SK-N-SH treated with all-trans-retinoic acid at 6 μM for 48 hours (cell line): ENCODE measurements at regions not wholly inside any gene's neighbourhood (a gene's known extent, or its start where the extent isn't known, plus 50 kb on each side); places are given as distances from the start of the nearest gene placed in this dataset.

Experiments used
- ATAC-seq: fragments of 200-7000 bp; cut with Tn5 transposase; 3 replicates; pipeline ENCODE4 v1.9.1; 2020; ENCODE audit warnings: mild to moderate bottlenecking, moderate library complexity
- BACH2 ChIP-seq: fragments of 250-450 bp; sonication (Bioruptor Pico); IDR thresholded peaks from 2 replicates; pipeline ENCODE4 v1.9.0; 2021; ENCODE audit warnings: mild to moderate bottlenecking, borderline replicate concordance
- CSDC2 ChIP-seq: fragments of 250-450 bp; sonication (Bioruptor Pico); IDR thresholded peaks from 2 replicates; pipeline ENCODE4 v1.5.0; 2020; ENCODE audit warnings: mild to moderate bottlenecking, moderate library complexity
- ESRRG ChIP-seq: fragments of 250-450 bp; sonication (Bioruptor Pico); IDR thresholded peaks from 2 replicates; pipeline ENCODE4 v1.6.1; 2021; ENCODE audit warnings: mild to moderate bottlenecking
- GLIS3 ChIP-seq: fragments of 250-450 bp; sonication (Bioruptor Pico); IDR thresholded peaks from 2 replicates; pipeline ENCODE4 v1.5.0; 2020; ENCODE audit warnings: mild to moderate bottlenecking, moderate library complexity
- ISL1 ChIP-seq: fragments of 250-450 bp; sonication (Bioruptor Pico); IDR thresholded peaks from 2 replicates; pipeline ENCODE4 v2.1.2; 2022; ENCODE audit warnings: mild to moderate bottlenecking, moderate library complexity
- OSR1 ChIP-seq: fragments of 250-450 bp; sonication (Bioruptor Pico); IDR thresholded peaks from 2 replicates; pipeline ENCODE4 v1.8.0; 2022; ENCODE audit warnings: moderate library complexity, mild to moderate bottlenecking, inconsistent platforms
- PPARA ChIP-seq: fragments of 250-450 bp; sonication (Bioruptor Pico); IDR thresholded peaks from 2 replicates; pipeline ENCODE4 v1.5.0; 2020; ENCODE audit warnings: mild to moderate bottlenecking, borderline replicate concordance
- RARB ChIP-seq: fragments of 250-450 bp; sonication (Bioruptor Pico); IDR thresholded peaks from 2 replicates; pipeline ENCODE4 v1.8.0; 2021; ENCODE audit warnings: mild to moderate bottlenecking, moderate library complexity
- TCF4 ChIP-seq: fragments of 250-450 bp; sonication (Bioruptor Pico); IDR thresholded peaks from 2 replicates; pipeline ENCODE4 v1.8.0; 2021; ENCODE audit warnings: mild to moderate bottlenecking, moderate library complexity, borderline replicate concordance
- TOX ChIP-seq: fragments of 250-450 bp; sonication (Bioruptor Pico); IDR thresholded peaks from 2 replicates; pipeline ENCODE4 v1.8.0; 2021; ENCODE audit warnings: mild to moderate bottlenecking, moderate library complexity, borderline replicate concordance
- ZC3H10 ChIP-seq: fragments of 250-450 bp; sonication (Bioruptor Pico); IDR thresholded peaks from 2 replicates; pipeline ENCODE4 v1.5.1; 2021; ENCODE audit warnings: mild to moderate bottlenecking, moderate library complexity
- ZFP3 ChIP-seq: fragments of 250-450 bp; sonication (Bioruptor Pico); IDR thresholded peaks from 2 replicates; pipeline ENCODE4 v1.5.0; 2020; ENCODE audit warnings: mild to moderate bottlenecking, moderate library complexity
- ZFP30 ChIP-seq: fragments of 450-650 bp; formaldehyde crosslinking; IDR thresholded peaks from 2 replicates; pipeline ENCODE4 v1.5.0; 2022; ENCODE audit warnings: mild to moderate bottlenecking, moderate library complexity
- ZNF565 ChIP-seq: fragments of 450-650 bp; formaldehyde crosslinking; conservative IDR thresholded peaks from 2 replicates; pipeline ENCODE4 v1.5.0; 2020; ENCODE audit warnings: low read depth, mild to moderate bottlenecking, moderate library complexity
- ZNF70 ChIP-seq: fragments of 450-650 bp; formaldehyde crosslinking; IDR thresholded peaks from 2 replicates; pipeline ENCODE4 v1.5.0; 2020; ENCODE audit warnings: mild to moderate bottlenecking, moderate library complexity
- TF ChIP-seq, protein P1 (sequence below): fragments of 250-450 bp; sonication (Bioruptor Pico); IDR thresholded peaks from 2 replicates; pipeline ENCODE4 v1.5.1; 2020; ENCODE audit warnings: low read depth, mild to moderate bottlenecking, moderate library complexity
- TF ChIP-seq, protein P2 (sequence below): fragments of 250-450 bp; sonication (Bioruptor Pico); IDR thresholded peaks from 2 replicates; pipeline ENCODE4 v1.8.0; 2021; ENCODE audit warnings: low read depth, mild to moderate bottlenecking, moderate library complexity, borderline replicate concordance
- TF ChIP-seq, protein P3 (sequence below): fragments of 250-450 bp; sonication (Bioruptor Pico); IDR thresholded peaks from 2 replicates; pipeline ENCODE4 v1.5.0; 2020; ENCODE audit warnings: mild to moderate bottlenecking, moderate library complexity
- TF ChIP-seq, protein P4 (sequence below): fragments of 250-450 bp; sonication (Bioruptor Pico); IDR thresholded peaks from 2 replicates; pipeline ENCODE4 v1.8.0; 2020; ENCODE audit warnings: mild to moderate bottlenecking, moderate library complexity, borderline replicate concordance

DNA sequence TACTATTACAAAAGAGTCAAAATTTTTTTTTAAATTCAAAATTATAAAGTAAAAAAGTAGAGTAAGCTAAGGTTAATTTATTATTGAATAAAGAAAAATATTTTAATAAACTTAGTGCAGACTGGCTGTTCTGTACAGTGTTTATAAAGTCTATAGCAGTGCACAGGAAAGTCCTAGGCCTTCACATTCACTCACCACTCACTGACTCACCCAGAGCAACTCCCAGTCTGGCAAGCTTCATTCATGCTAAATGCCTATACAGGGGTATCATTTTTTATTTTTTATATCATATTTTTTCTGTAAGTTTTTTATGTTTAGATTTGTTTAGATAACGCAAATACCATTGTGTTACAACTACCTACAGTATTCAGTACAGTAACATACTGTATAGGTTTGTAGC lies 700.7 kb upstream of the GRAMD2B start:
- ATAC-seq: no peak

DNA sequence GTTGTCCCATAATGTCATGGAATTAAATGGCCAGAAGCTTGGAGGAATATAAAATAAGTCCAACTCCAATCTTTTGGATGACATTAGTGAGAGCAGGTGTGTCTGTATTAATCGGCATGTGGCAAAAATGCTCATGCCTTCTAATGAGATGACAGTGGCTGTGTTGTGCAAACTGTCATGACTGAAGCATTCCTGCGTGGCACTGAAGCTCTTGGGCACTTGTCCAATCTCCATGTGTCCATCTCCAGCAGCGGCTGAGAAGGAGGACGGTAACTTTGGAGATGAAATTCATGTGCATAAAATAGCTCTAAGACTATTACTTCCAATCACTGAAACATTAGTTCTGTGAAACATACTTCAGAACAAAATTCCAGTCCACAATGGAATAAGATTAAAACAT lies 697.5 kb upstream of the GRAMD2B start:
- no peak for ATAC-seq
- no peak for TF ChIP-seq ZFP30 (CRISPR knock-in tag)
- no peak for TF ChIP-seq ISL1 (CRISPR knock-in tag)

More for the DNA sequence above, 700.7 kb upstream of the GRAMD2B start:
- TF ChIP-seq CSDC2 (CRISPR knock-in tag) (no peak), BACH2 (CRISPR knock-in tag) (no peak), ZFP30 (CRISPR knock-in tag) (no peak), ZNF70 (CRISPR knock-in tag) (no peak), TOX (no peak), ZFP3 (CRISPR knock-in tag) (no peak), OSR1 (CRISPR knock-in tag) (no peak), ZNF565 (CRISPR knock-in tag) (no peak), ESRRG (no peak), TCF4 (CRISPR knock-in tag) (no peak), ZC3H10 (no peak)
- TF ChIP-seq, protein P1, sequence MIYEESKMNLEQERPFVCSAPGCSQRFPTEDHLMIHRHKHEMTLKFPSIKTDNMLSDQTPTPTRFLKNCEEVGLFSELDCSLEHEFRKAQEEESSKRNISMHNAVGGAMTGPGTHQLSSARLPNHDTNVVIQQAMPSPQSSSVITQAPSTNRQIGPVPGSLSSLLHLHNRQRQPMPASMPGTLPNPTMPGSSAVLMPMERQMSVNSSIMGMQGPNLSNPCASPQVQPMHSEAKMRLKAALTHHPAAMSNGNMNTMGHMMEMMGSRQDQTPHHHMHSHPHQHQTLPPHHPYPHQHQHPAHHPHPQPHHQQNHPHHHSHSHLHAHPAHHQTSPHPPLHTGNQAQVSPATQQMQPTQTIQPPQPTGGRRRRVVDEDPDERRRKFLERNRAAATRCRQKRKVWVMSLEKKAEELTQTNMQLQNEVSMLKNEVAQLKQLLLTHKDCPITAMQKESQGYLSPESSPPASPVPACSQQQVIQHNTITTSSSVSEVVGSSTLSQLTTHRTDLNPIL: no peak
- TF ChIP-seq, protein P2, sequence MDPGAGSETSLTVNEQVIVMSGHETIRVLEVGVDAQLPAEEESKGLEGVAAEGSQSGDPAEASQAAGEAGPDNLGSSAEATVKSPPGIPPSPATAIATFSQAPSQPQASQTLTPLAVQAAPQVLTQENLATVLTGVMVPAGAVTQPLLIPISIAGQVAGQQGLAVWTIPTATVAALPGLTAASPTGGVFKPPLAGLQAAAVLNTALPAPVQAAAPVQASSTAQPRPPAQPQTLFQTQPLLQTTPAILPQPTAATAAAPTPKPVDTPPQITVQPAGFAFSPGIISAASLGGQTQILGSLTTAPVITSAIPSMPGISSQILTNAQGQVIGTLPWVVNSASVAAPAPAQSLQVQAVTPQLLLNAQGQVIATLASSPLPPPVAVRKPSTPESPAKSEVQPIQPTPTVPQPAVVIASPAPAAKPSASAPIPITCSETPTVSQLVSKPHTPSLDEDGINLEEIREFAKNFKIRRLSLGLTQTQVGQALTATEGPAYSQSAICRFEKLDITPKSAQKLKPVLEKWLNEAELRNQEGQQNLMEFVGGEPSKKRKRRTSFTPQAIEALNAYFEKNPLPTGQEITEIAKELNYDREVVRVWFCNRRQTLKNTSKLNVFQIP (CRISPR knock-in tag): no peak
- TF ChIP-seq, protein P3, sequence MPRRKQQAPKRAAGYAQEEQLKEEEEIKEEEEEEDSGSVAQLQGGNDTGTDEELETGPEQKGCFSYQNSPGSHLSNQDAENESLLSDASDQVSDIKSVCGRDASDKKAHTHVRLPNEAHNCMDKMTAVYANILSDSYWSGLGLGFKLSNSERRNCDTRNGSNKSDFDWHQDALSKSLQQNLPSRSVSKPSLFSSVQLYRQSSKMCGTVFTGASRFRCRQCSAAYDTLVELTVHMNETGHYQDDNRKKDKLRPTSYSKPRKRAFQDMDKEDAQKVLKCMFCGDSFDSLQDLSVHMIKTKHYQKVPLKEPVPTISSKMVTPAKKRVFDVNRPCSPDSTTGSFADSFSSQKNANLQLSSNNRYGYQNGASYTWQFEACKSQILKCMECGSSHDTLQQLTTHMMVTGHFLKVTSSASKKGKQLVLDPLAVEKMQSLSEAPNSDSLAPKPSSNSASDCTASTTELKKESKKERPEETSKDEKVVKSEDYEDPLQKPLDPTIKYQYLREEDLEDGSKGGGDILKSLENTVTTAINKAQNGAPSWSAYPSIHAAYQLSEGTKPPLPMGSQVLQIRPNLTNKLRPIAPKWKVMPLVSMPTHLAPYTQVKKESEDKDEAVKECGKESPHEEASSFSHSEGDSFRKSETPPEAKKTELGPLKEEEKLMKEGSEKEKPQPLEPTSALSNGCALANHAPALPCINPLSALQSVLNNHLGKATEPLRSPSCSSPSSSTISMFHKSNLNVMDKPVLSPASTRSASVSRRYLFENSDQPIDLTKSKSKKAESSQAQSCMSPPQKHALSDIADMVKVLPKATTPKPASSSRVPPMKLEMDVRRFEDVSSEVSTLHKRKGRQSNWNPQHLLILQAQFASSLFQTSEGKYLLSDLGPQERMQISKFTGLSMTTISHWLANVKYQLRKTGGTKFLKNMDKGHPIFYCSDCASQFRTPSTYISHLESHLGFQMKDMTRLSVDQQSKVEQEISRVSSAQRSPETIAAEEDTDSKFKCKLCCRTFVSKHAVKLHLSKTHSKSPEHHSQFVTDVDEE (CRISPR knock-in tag): no peak

DNA sequence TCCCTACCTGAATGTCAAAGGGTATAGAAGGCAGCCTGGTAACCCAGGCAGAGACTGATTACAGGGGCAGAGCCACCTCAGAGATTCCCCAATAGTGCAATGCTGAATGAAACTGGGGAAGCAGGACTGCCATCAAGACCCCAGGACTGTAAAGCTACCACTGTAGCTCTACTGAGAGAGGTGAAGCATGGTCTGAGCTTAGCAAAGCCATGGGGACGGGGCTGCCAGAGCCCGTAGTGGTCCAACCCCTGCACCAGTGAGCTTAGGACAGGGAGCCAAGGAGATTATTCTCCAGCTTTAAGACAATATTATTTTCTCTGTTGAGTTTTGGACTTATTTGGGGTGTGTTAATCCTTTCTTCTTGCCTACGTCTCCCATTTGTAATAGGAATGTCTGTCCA lies 679.3 kb upstream of the GRAMD2B start:
- no peak for ATAC-seq

DNA sequence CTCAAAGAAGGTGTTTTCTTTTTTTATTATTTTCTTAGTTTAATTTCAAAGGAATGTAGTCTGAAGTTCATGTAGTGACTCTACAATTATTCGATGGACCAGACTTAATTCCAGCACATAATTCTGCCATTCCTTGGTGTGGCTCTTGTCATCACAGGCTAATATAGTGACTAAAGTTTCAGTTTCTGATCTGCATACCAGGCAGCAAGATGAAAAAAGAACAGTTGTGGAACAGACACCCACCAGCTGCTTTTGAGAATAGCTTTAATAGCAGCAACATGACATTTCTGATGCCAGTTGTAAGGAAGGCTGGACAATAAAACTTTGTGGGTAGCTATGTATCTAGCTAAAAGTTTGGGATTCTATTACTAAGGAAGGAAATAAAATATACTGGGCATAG lies 676.3 kb upstream of the GRAMD2B start:
- no peak for ATAC-seq
- TF ChIP-seq ZNF70 (CRISPR knock-in tag): no peak
- TF ChIP-seq TOX: no peak
- no peak for TF ChIP-seq BACH2 (CRISPR knock-in tag)
- no peak for TF ChIP-seq PPARA (CRISPR knock-in tag)
- TF ChIP-seq, protein P2 (CRISPR knock-in tag): no peak
- no peak for TF ChIP-seq GLIS3 (CRISPR knock-in tag)
- TF ChIP-seq, protein P4, sequence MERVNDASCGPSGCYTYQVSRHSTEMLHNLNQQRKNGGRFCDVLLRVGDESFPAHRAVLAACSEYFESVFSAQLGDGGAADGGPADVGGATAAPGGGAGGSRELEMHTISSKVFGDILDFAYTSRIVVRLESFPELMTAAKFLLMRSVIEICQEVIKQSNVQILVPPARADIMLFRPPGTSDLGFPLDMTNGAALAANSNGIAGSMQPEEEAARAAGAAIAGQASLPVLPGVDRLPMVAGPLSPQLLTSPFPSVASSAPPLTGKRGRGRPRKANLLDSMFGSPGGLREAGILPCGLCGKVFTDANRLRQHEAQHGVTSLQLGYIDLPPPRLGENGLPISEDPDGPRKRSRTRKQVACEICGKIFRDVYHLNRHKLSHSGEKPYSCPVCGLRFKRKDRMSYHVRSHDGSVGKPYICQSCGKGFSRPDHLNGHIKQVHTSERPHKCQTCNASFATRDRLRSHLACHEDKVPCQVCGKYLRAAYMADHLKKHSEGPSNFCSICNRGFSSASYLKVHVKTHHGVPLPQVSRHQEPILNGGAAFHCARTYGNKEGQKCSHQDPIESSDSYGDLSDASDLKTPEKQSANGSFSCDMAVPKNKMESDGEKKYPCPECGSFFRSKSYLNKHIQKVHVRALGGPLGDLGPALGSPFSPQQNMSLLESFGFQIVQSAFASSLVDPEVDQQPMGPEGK: no peak
- no peak for TF ChIP-seq TCF4 (CRISPR knock-in tag)

More for the DNA sequence above, 679.3 kb upstream of the GRAMD2B start:
- no peak for TF ChIP-seq RARB (CRISPR knock-in tag)
- no peak for TF ChIP-seq OSR1 (CRISPR knock-in tag)
- TF ChIP-seq, all 23 proteins: peak for 0
